Right lobe of liver (tissue), 4 donors: ENCODE measurements at regions not wholly inside any gene's neighbourhood (a gene's known extent, or its start where the extent isn't known, plus 50 kb on each side); places are given as distances from the start of the nearest gene placed in this dataset.

Experiments used
- CTCF ChIP-seq, 4 donors: fragments of 200-600 bp in 3 of 4; fragments of 450-650 bp in 1 of 4; IDR thresholded peaks; one replicate each; pipeline versions ENCODE4 v1.5.1 to v1.8.0; 2016 to 2022; ENCODE audit warnings: antibody characterized with exemption in 4 of 4, mild to moderate bottlenecking in 2 of 4
- POLR2A ChIP-seq: fragments of 450-650 bp; IDR thresholded peaks from one replicate; pipeline ENCODE4 v1.6.1; 2017; ENCODE audit warnings: antibody characterized with exemption, mild to moderate bottlenecking
- donor health status: DM: no; HTN: no; CAD: no.
- donor health status: DM: no; HTN: no; CAD: no.
- donor health status: DM: no; HTN: yes; CAD: no.

GRCh38 chr5:82338771-82339373, 60.7 kb upstream of the RPS23 start:
- TF ChIP-seq CTCF (IDR thresholded peaks at IDR 0.05) (no peak), POLR2A (no peak)
